Right lung (tissue), 2 donors: ENCODE measurements at regions not wholly inside any gene's neighbourhood (a gene's known extent, or its start where the extent isn't known, plus 50 kb on each side); places are given as distances from the start of the nearest gene placed in this dataset.
A peak's percentile ranks its signal among the peaks of the same experiment; 100 is the strongest.
"Not testable (repeated sequence)": the region's sequence is repeated elsewhere in the genome, so short reads cannot be mapped to it uniquely, and the experiment has no call there.

Experiments used
- DNase-seq, 2 donors: peaks; one replicate each; pipeline ENCODE4 v3.0.0-alpha.2; 2013

DNA sequence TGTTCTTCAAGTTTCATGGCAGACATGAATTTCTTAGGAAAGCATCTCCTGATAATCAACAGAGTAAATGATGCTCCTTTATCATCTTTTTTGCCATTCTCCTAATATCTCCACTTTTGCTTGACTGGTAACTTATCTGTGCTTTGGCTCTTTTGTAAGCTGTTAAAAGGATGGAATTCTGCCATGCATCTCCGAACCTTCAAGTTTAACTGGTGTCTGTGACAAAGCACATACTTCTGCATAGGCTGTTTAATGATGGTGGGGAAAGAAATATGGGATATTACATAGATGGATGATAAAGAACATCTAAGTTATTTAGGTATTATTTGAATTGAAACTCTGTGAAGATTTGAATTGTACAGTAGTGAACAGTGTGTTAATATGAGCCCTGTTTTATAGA, 866.9 kb upstream of the SLITRK1 start:
- peak in 1 of 2 donors; percentile 6 for DNase-seq

- no peak for DNase-seq
Measured at GRCh38 chr13:84745051-84745551, 862.8 kb upstream of the SLITRK1 start.

- DNase-seq: no peak
Measured at GRCh38 chr13:84744203-84744602, 861.9 kb upstream of the SLITRK1 start.

- no peak for DNase-seq
Measured at GRCh38 chr13:84741253-84741652, 859.0 kb upstream of the SLITRK1 start.

DNA sequence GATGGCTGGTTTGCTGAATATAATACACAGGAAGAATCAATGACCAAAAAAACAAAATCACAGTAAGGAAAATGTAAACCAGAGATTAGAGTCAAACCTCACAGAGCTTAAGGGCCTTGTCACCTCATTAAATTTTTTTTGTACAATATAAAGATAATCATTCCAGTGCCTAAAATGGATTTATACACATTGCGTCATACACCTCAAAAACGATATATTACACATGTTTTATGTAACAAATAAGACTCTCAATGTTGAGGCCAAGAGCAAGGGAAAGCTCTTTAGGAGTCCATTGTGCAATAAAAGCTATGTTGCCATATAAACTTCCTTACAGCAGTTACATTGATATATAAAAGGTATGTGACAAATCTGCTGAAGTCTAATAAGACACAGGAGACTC, 856.7 kb upstream of the SLITRK1 start:
- peak; percentile 45 to 47 for DNase-seq

GRCh38 chr13:84737661-84738060, 855.4 kb upstream of the SLITRK1 start:
- DNase-seq: no peak

DNA sequence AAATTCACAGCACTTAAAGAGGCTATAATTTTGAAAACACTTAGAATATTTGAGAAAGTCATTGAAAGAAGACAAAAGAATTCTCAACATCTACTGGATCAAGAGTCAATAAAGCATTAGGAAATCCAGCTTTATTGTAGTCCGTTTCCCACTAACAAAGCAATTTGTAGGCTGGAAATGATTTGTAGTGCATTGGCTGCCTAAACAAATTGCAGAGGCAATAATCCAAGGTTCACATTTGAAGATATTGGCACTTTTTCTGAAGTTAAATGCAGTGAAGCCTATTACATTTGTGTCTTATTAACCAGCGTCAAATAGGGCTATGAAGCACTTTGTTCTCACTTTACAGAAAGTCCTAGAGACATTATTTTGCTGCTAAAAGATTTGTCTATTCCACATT, 848.1 kb upstream of the SLITRK1 start:
- DNase-seq: no peak

- DNase-seq: no peak
Measured at GRCh38 chr13:84705982-84706710, 823.9 kb upstream of the SLITRK1 start.

DNA sequence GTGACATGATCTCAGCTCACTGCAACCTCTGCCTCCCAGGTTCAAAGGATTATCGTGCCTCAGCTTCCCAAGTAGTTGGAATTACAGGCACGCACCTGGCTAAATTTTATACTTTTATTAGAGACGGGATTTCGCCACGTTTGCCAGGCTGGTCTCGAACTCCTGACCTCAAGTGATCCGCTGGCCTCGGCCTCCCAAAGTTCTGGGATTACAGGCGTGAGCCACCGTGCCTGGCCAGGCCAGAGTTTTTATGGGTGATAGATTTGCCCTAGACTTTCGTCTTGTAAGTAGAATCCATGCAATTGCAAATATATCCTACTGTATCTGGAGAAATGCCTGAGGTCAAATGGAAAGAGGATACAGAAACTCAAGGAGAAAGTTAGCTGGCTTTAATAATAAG, 819.9 kb upstream of the SLITRK1 start:
- no peak for DNase-seq

GRCh38 chr13:84697591-84697990, 815.3 kb upstream of the SLITRK1 start:
- not testable (repeated sequence) for DNase-seq

- no peak for DNase-seq
Measured at GRCh38 chr13:84686973-84687372, 804.7 kb upstream of the SLITRK1 start.

- no peak for DNase-seq
Measured at GRCh38 chr13:84686458-84686857, 804.2 kb upstream of the SLITRK1 start.

DNA sequence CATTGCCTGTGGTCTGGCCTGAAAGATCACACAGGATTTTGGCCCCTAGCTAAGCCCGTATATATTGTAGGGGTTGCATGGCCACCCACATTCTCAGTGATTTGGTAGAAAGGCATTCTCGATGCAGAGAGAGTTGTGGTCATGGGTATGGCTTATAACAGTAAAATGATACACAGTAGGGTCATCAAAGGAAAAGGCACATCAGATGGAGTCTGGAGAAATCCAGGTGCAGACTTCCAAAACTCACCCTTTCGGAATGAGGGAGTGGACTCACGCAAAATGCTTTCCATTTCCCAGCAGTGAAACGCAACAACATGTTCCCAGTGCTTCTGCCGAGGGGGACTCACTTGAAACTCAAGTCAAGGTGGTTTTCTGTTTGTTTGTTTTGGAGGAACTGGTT, 802.5 kb upstream of the SLITRK1 start:
- DNase-seq: no peak

DNA sequence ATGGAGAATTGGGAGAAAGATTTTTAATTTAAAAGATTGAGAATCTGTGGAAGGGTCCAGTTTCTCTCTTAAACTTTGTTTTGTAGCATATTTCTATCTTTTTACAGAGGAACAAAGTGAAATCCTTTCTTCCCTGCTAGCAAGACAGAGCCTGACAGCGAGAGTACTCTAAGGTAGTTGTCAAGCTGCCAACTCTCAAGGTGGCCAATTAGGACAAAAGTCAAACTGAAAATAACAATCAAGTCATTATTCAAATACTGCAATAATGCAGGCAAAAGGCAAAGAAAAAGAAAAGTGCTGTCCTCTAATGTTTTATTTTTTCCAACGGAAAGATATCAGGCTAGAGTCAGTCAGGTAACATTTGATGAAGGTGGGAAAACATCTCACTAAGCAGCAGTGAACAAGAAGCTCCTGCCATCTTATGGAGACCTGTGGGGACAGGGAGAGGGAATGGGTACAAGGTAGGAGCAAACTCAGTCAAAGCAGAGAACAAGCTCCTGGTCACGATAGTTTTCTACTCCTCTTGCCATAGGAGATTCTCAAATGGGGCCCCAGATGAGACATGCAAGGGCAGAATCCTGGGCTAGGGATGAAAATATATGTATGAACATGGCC, 801.9 kb upstream of the SLITRK1 start:
- no peak for DNase-seq

- DNase-seq: no peak
Measured at GRCh38 chr13:84683448-84683847, 801.2 kb upstream of the SLITRK1 start.

DNA sequence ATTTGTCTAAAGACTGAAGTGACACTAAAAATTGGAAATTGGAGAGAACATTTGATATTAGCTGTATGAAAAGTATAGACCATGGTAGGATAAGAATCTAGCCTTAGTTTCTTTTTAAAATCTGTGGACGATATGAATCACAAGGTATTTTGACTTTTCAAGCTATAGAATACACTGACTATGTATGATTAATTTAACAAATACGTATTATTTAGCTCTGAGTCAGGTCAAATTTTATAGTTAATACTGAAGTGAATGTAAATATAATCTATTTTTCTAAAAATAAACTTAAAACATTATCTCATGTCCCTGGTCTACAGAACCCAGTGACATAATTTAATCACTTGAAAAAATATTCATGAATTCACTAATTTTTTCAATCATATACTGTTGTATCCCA, 795.6 kb upstream of the SLITRK1 start:
- no peak for DNase-seq

- no peak for DNase-seq
Measured at GRCh38 chr13:84672616-84673015, 790.3 kb upstream of the SLITRK1 start.

GRCh38 chr13:84670245-84670644, 788.0 kb upstream of the SLITRK1 start:
- DNase-seq: no peak

DNA sequence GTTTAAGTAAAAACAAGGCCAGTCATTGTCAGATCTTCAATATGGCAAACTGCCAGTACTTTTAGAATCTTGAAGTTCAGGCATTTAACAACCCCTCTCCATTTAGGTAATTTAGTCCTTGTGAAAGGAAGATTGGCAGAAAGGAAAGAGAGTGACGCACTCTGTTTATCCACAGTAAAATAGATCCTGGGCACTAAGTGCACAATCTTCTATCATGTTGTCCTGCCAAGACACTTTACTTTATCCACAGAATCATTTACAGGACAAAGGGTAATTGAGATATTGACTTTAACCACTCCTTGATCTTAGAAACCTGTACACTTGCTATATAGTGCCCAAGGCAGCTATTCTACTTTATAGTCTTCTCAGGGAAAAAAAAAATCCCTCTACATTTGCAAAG, 786.4 kb upstream of the SLITRK1 start:
- DNase-seq: no peak

- no peak for DNase-seq
Measured at GRCh38 chr13:84662491-84662890, 780.2 kb upstream of the SLITRK1 start.

DNA sequence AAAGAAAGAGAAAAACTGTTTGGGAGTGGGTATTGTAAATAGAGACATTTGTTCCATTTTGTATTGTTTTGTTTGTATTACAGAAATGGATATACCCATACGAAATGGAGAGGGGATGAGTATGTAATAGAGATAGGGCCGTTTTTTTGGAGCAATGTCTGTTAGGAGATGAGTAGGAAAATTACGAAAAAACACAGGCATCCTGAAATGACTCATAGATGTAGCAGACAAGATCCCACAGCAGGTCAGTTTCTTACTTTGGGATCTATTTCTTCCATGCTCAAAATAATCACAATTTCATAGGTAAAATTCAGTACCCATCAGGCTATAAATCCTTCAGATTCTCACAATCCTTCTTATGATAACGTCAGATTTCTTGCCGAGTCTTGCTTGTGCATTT, 779.4 kb upstream of the SLITRK1 start:
- no peak for DNase-seq

- no peak for DNase-seq
Measured at GRCh38 chr13:84659359-84659661, 777.0 kb upstream of the SLITRK1 start.

DNA sequence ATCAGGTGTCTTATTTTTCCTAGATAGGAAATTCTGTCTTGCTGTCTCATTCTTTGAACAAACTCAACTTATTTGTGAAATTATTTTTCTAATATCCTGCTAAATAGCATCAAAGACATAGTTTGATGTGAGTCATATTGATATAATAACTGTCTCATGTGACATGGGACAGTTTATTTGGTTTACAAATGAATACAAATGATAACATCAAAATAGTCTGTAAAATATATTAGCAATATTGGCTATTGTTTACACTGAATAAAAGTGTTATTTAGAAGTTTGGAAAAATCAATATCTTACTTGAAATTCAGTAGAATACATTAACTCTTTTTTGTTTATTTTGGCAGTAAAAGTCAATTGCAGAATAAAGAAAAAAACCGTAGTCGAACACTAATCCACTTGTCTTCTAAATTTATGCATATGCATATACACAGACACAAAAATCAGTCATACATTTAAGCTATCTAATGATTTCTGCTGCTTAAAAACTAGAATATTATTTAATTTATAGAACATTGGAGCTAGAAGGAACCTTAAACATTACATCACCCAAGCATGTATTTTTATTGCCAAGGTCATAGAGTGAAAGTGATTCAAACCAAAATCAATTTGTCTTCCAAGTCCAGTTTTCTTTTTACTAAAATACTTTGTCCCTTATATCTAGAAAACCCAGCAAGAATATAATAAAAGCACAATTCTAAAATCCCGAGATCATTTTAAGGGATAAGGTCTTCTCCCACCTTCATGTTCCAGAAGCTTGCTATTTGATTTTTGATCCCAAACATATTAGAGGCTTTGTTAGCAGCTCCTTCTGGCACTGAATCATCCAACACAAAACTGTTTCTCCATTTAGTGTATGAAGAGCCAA, 776.5 kb upstream of the SLITRK1 start:
- DNase-seq: no peak
